ENCODE measurements at regions not wholly inside any gene's neighbourhood (a gene's known extent, or its start where the extent isn't known, plus 50 kb on each side); places are given as distances from the start of the nearest gene placed in this dataset.
"Not testable (repeated sequence)": the region's sequence is repeated elsewhere in the genome, so short reads cannot be mapped to it uniquely, and the experiment has no call there.

- Histone ChIP-seq H3K4me1 (ENCODE audit: insufficient read depth, low read length) (no peaks in the 10 kb centered on the region), H3K27me3 (ENCODE audit: insufficient read depth, low read length) (no peaks in the 10 kb centered on the region), H4K20me1 (ENCODE audit: insufficient read depth, low read length) (no peaks in the 10 kb centered on the region), H2AFZ (ENCODE audit: low read depth, low read length) (no peak overlapping the region), H3K4me2 (ENCODE audit: low read length) (no peak overlapping the region), H3K79me2 (ENCODE audit: insufficient read depth, low read length) (no peaks in the 10 kb centered on the region), H3K27ac (ENCODE audit: low read depth, low read length) (no peak overlapping the region), H3K9me3 (ENCODE audit: insufficient read depth, low read depth, low read length) (no peaks in the 10 kb centered on the region), H3K9ac (ENCODE audit: low read length) (no peak overlapping the region), H3K36me3 (ENCODE audit: insufficient read depth, low read length) (no peaks in the 10 kb centered on the region), H3K4me3 (ENCODE audit: insufficient read depth, low read depth, low read length) (no peak overlapping the region)
- H3K27me3 Mint-ChIP-seq (ENCODE audit: low read depth, unreplicated experiment) = peaks cover 4% of the 10 kb centered on the region
- DNase-seq (ENCODE audit: low read depth) (no peak), FAIRE-seq (no peak)
- TF ChIP-seq CTCF (IDR thresholded peaks at IDR 0.05; ENCODE audit: insufficient read depth, low read depth, low read length) = no peak
- TF ChIP-seq EZH2 (IDR thresholded peaks at IDR 0.05; ENCODE audit: insufficient read depth, low read length) = no peak
- no peaks in the 10 kb centered on the region for H3K4me1 Mint-ChIP-seq (ENCODE audit: low read depth, unreplicated experiment)
- H3K27ac Mint-ChIP-seq (ENCODE audit: unreplicated experiment) = no peak overlapping the region
- no peak overlapping the region for H3K4me3 Mint-ChIP-seq (ENCODE audit: unreplicated experiment)
- H3K36me3 Mint-ChIP-seq (ENCODE audit: low read depth, unreplicated experiment) = no peaks in the 10 kb centered on the region
- H3K9me3 Mint-ChIP-seq (ENCODE audit: unreplicated experiment) = no peaks in the 10 kb centered on the region
Observed at GRCh38 chr18:43367895-43368294, 90.6 kb upstream of the SYT4 start.

DNA sequence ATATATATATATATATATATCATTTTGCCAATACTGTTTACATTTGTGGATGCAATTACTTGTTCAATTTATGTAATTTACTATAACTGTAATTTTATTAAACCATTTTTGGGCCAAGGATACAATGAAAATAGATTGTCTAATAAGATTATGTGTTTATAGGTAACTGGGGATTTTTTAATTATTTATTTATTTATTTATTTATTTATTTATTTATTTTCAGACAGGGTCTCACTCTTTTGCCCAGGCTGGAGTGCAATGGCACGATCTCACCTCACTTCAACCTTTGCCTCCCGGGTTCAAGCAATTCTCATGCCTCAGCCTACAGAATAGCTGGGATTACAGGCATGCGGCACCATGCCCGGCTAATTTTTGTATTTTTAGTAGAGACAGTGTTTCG is 92.0 kb upstream of the SYT4 start:
- not testable (repeated sequence) for H3K27me3 ChIP-seq (ENCODE audit: insufficient read depth, low read length); H3K79me2 ChIP-seq (ENCODE audit: insufficient read depth, low read length); DNase-seq (ENCODE audit: low read depth); H3K9me3 Mint-ChIP-seq (ENCODE audit: unreplicated experiment); H3K36me3 ChIP-seq (ENCODE audit: insufficient read depth, low read length); H4K20me1 ChIP-seq (ENCODE audit: insufficient read depth, low read length); H3K4me2 ChIP-seq (ENCODE audit: low read length); H3K4me1 Mint-ChIP-seq (ENCODE audit: low read depth, unreplicated experiment); H3K9me3 ChIP-seq (ENCODE audit: insufficient read depth, low read depth, low read length); FAIRE-seq; H3K36me3 Mint-ChIP-seq (ENCODE audit: low read depth, unreplicated experiment); H3K27ac Mint-ChIP-seq (ENCODE audit: unreplicated experiment); H3K4me3 ChIP-seq (ENCODE audit: insufficient read depth, low read depth, low read length); H3K4me1 ChIP-seq (ENCODE audit: insufficient read depth, low read length); H3K4me3 Mint-ChIP-seq (ENCODE audit: unreplicated experiment); H3K27me3 Mint-ChIP-seq (ENCODE audit: low read depth, unreplicated experiment); H3K27ac ChIP-seq (ENCODE audit: low read depth, low read length); H3K9ac ChIP-seq (ENCODE audit: low read length); H2AFZ ChIP-seq (ENCODE audit: low read depth, low read length)

DNA sequence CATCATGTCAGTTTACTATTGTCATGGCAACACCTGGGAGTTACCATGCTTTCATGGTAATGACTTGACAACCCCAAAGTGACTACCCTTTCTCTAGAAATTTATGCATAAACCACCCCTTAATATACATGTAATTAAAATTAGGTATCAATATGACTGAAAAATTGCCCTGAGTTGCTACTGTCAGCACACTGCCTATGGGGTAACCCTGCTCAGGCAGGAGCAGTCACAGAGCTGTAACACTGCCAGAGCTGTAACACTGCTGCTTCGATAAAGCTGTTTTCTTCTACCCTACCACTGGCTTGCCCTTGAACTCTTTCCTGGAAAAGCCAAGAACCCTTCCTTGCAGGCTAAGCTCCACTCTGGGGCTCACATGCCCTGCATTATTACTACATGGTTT is 95.5 kb upstream of the SYT4 start:
- Mint-ChIP-seq H3K9me3 (ENCODE audit: unreplicated experiment) (no peaks in the 10 kb centered on the region), H3K36me3 (ENCODE audit: low read depth, unreplicated experiment) (no peaks in the 10 kb centered on the region), H3K27me3 (ENCODE audit: low read depth, unreplicated experiment) (no peaks in the 10 kb centered on the region), H3K4me1 (ENCODE audit: low read depth, unreplicated experiment) (no peaks in the 10 kb centered on the region), H3K27ac (ENCODE audit: unreplicated experiment) (no peak overlapping the region), H3K4me3 (ENCODE audit: unreplicated experiment) (no peak overlapping the region)
- DNase-seq (ENCODE audit: low read depth) = no peak
- no peaks in the 10 kb centered on the region for H3K27me3 ChIP-seq (ENCODE audit: insufficient read depth, low read length)
- H3K79me2 ChIP-seq (ENCODE audit: insufficient read depth, low read length) = no peaks in the 10 kb centered on the region
- H3K9ac ChIP-seq (ENCODE audit: low read length) = no peak overlapping the region
- H4K20me1 ChIP-seq (ENCODE audit: insufficient read depth, low read length) = no peaks in the 10 kb centered on the region
- FAIRE-seq = no peak
- H3K27ac ChIP-seq (ENCODE audit: low read depth, low read length) = no peak overlapping the region
- no peak overlapping the region for H2AFZ ChIP-seq (ENCODE audit: low read depth, low read length)
- no peak for TF ChIP-seq CTCF (IDR thresholded peaks at IDR 0.05; ENCODE audit: insufficient read depth, low read depth, low read length)
- no peak for TF ChIP-seq EZH2 (IDR thresholded peaks at IDR 0.05; ENCODE audit: insufficient read depth, low read length)
- H3K4me1 ChIP-seq (ENCODE audit: insufficient read depth, low read length) = no peaks in the 10 kb centered on the region
- no peaks in the 10 kb centered on the region for H3K36me3 ChIP-seq (ENCODE audit: insufficient read depth, low read length)
- H3K4me3 ChIP-seq (ENCODE audit: insufficient read depth, low read depth, low read length) = no peak overlapping the region
- H3K4me2 ChIP-seq (ENCODE audit: low read length) = no peak overlapping the region
- no peaks in the 10 kb centered on the region for H3K9me3 ChIP-seq (ENCODE audit: insufficient read depth, low read depth, low read length)
